RWPE1 (cell line): ENCODE measurements at regions not wholly inside any gene's neighbourhood (a gene's known extent, or its start where the extent isn't known, plus 50 kb on each side); places are given as distances from the start of the nearest gene placed in this dataset.

ENCODE experiments used
- CTCF ChIA-PET: fragments of 350-600 bp; sonication (Branson Sonifier 250); formaldehyde crosslinking; extraction: SDS; loops from one replicate; lab custom pipeline; 2021; lab: Yijun Ruan, JAX
- POLR2A ChIA-PET: fragments of 400-600 bp; formaldehyde crosslinking; extraction: SDS; loops from one replicate; lab custom pipeline; 2020; ENCODE audit warnings: antibody characterized with exemption; ENCODE audit not compliant: low non-redundant PET; lab: Yijun Ruan, JAX
- DNase-seq: peaks from one replicate; pipeline ENCODE4 v3.0.0; 2012; ENCODE audit warnings: low spot score
- H3K27ac ChIP-seq: fragments of 450-650 bp; 2 replicates; pipeline ENCODE4 v1.5.1; 2017
- TF ChIP-seq, protein P1 (sequence below): fragments of 450-650 bp; conservative IDR thresholded peaks from 2 replicates; pipeline ENCODE4 v1.5.1; 2017; ENCODE audit warnings: low read depth, mild to moderate bottlenecking

DNA sequence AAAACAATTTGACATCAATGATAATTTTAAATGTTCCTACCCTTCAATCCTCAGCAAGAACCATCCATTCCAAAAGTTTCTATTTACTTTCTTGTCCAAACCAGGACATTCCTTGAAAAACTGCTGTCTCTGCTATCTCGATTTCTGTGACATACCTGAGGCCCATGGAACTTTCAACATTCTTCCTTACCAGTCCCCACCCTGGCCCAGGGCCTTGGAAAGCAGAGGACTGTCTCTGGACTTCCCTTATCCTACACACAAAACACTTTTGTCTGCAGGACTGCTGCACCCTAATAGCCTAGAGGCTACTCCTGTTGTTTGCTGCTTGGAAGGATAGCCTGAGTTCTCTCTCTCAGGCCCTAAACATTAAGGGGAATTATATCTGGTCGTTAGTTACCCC is 151.8 kb upstream of the DHRS4 start:
- POLR2A ChIA-PET = no interaction called here
- no peak for DNase-seq
- no peak overlapping the region for H3K27ac ChIP-seq
- TF ChIP-seq, protein P1, sequence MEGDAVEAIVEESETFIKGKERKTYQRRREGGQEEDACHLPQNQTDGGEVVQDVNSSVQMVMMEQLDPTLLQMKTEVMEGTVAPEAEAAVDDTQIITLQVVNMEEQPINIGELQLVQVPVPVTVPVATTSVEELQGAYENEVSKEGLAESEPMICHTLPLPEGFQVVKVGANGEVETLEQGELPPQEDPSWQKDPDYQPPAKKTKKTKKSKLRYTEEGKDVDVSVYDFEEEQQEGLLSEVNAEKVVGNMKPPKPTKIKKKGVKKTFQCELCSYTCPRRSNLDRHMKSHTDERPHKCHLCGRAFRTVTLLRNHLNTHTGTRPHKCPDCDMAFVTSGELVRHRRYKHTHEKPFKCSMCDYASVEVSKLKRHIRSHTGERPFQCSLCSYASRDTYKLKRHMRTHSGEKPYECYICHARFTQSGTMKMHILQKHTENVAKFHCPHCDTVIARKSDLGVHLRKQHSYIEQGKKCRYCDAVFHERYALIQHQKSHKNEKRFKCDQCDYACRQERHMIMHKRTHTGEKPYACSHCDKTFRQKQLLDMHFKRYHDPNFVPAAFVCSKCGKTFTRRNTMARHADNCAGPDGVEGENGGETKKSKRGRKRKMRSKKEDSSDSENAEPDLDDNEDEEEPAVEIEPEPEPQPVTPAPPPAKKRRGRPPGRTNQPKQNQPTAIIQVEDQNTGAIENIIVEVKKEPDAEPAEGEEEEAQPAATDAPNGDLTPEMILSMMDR = no peak
- CTCF ChIA-PET = no interaction called here

DNA sequence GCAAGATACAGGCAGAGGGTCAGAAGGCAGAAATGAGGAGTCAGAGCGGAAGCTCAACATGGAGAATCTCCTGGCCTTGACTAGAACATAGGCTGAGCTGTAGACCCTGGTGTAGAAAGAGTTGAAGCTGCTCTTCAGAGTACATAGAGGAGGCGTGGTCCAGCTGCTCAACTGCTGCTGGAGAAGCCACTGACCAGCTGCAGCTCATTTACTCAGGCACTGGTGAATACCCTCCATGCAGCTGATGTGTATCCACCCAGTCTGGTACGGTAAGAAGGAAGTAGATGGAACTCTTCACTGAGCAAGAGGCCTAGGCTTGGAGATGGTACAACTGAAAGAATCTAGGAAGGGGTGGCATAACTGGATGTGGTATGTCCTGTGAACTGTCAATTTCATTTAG is 148.8 kb upstream of the DHRS4 start:
- TF ChIP-seq, protein P1 = no peak
- no peak overlapping the region for H3K27ac ChIP-seq
- POLR2A ChIA-PET = no interaction called here
- DNase-seq = no peak
- CTCF ChIA-PET = no interaction called here

DNA sequence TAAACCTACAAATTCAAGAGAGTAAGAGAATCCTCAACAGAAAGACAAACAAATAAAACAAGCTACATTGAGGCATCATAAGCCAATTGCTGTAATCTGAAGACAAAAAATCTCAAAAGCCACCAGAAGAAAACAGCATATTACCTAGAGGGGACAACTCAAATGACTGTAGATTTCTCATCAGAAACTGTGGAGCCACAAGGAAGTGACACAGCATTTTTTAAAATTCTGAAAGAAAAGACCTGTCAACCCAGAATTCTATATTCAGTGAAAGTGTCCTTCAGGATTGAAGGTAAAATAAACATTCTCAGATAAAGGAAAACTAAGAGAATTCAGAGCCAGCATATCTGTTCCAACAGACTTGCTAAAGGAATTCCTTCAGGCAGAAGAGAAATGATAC is 147.8 kb upstream of the DHRS4 start:
- POLR2A ChIA-PET = no interaction called here
- CTCF ChIA-PET = interaction anchor here (0.7 to 1.0 kb wide), 2 partner anchors 12 to 150 kb away, joined by 4 to 5 read pairs; no protein-coding TSS in a partner anchor
- no peak overlapping the region for H3K27ac ChIP-seq
- DNase-seq = no peak
- TF ChIP-seq, protein P1 = no peak

DNA sequence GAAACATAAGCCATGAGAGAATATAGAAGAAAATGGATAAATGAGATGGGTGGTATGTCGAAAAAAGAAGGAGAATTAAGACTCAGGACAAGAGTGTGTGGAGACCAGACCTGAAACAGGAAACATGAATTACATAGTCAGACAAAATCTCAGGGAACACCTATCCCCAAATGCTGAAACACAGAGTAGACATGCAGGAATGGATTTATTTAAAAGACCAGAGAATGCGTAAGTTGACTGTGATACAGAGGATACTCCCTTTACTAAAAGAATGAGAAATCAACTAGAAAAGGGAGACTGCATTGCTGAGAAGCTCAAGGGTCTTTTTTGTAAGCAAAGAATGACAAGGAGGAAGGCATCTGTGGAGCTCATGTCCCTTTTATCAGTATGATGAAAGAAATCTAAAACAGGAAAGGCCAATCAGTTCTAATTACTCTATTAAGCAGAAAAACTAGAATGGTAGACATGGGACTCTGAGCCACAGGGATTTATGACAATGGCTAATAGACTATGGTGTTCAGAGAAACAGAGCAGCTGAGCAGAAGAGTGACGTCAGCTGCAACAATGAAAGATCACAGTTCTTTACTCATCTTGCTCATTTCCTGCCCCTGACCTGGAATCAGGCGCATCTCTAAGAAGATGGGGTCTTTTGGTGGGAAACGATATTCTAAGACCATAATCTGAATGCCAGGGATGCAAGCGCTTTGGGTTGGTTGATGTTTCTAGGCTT is 138.9 kb upstream of the DHRS4 start:
- DNase-seq = no peak
- POLR2A ChIA-PET = no interaction called here
- TF ChIP-seq, protein P1 = no peak
- H3K27ac ChIP-seq = no peak overlapping the region
- CTCF ChIA-PET = no interaction called here

DNA sequence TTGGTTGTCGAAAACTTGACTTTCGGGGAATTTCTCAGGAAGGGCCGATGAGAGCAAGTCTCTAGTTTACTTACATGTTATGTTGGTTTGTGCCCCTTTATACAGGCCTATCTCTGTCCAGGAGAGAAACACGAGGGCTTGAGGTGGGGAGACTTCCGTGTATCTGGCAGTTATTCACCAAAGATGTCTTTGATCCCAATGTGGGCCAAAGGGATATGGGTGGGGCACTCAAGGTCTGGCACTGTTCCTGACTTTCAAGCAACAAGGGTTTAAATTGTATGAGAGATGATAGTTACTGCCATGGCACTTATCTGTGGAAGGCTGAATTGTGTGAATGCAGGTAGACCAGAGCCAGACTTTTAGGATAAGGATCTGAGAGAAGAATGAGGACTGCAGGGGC is 137.2 kb upstream of the DHRS4 start:
- H3K27ac ChIP-seq = no peak overlapping the region
- ChIA-PET CTCF (no interaction called here), POLR2A (no interaction called here)
- DNase-seq = no peak
- TF ChIP-seq, protein P1 = no peak

DNA sequence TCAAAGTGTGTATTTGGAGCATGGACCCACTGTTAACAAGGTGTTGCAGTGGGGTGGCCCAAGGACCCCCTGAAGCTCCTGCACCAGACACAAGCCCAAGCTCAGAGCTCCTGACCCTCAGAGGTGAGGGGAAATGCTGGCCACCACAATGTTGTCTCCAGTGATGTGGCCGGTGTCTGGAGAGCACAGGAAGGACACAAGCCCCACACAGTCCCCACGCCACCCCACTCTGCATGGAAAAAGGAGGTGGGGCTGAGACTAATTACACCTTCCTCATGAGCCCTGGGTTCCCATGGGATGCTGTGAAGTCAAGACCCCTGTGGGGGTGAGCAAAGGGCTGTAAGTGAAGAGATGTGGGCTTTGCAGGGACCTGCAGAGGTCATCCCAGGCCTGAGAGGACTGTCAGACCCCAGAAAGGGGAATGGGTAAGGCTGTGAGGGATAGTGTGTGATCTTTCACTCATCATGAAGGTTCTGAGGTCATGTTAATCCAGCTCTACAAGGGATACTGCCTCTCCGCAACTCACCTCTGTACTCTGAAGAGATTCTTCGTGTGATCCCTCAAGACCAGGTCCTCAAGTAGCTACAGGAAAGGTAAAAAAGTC is 136.3 kb upstream of the DHRS4 start:
- CTCF ChIA-PET = no interaction called here
- DNase-seq = no peak
- no peak overlapping the region for H3K27ac ChIP-seq
- POLR2A ChIA-PET = no interaction called here
- TF ChIP-seq, protein P1 = no peak
